Body of pancreas (tissue), 4 donors: ENCODE measurements at regions not wholly inside any gene's neighbourhood (a gene's known extent, or its start where the extent isn't known, plus 50 kb on each side); places are given as distances from the start of the nearest gene placed in this dataset.

Experiments used
- ATAC-seq: fragments of 150-250 bp; one replicate; pipeline ENCODE4 v1.9.1; 2016
- DNase-seq, 4 donors: peaks; one replicate each; pipeline ENCODE4 v3.0.0-alpha.2; 2019
- H3K27ac ChIP-seq, 4 donors: fragments of 200-600 bp; sonication (generic); 1 replicate in 3 of 4; 2 replicates in 1 of 4; pipeline versions ENCODE4 v1.5.1 to v1.6.1; 2016 to 2019; ENCODE audit warnings: mild to moderate bottlenecking in 1 of 4, mixed read lengths in 1 of 4, moderate library complexity in 1 of 4
- H3K27me3 ChIP-seq, 2 donors: fragments of 200-600 bp; sonication (generic); one replicate each; pipeline ENCODE4 v1.6.0; 2016; ENCODE audit warnings: mild to moderate bottlenecking in 1 of 2
- H3K36me3 ChIP-seq, 2 donors: fragments of 200-600 bp; sonication (generic); replicated peaks in 1 of 2; 2 replicates each; pipeline ENCODE4 v1.5.1; 2016; ENCODE audit warnings: low read depth in 2 of 2; ENCODE audit not compliant: insufficient read depth in 1 of 2
- H3K4me1 ChIP-seq: fragments of 200-600 bp; sonication (generic); one replicate; pipeline ENCODE4 v1.6.0; 2016
- H3K4me3 ChIP-seq, 2 donors: fragments of 200-600 bp; sonication (generic); 1 replicate in 1 of 2; 2 replicates in 1 of 2; pipeline ENCODE4 v1.5.1; 2016 to 2019
- H3K9me3 ChIP-seq, 3 donors: fragments of 200-600 bp; sonication (generic); 1 replicate in 2 of 3; 2 replicates in 1 of 3; pipeline ENCODE4 v1.5.1; 2016
- CTCF ChIP-seq, 7 experiments: fragments of 450-650 bp in 4 of 7; fragments of 200-600 bp in 3 of 7; sonication (generic) in 3 of 7; IDR thresholded peaks; one replicate each; pipeline ENCODE4 v1.5.1; 2016 to 2019; ENCODE audit warnings: antibody characterized with exemption in 7 of 7
- POLR2A ChIP-seq, 3 donors: fragments of 450-650 bp; IDR thresholded peaks; one replicate each; pipeline ENCODE4 v1.6.1; 2016; ENCODE audit warnings: antibody characterized with exemption in 3 of 3, mild to moderate bottlenecking in 2 of 3
- WGBS, 2 donors: methylation state at CpG; one replicate each; pipeline ENCODE4 v1.1.5; 2017; 5-methylcytosine and 5-hydroxymethylcytosine counted together
- intact Hi-C: fragments of 100-400 bp; cut with DNase I; formaldehyde crosslinking; loops from one replicate; pipeline ENCODE4 v1.15.1; 2023

- intact Hi-C loops, result no loop called here
- H3K4me3 ChIP-seq, result no peak overlapping the region
- H3K27me3 ChIP-seq, result no peaks in the 10 kb centered on the region
- no peaks in the 10 kb centered on the region for H3K4me1 ChIP-seq
- TF ChIP-seq CTCF (IDR thresholded peaks at IDR 0.05), result peak in 5 of 7 experiments; percentile 34 to 56 (median 43)
- no peak for TF ChIP-seq POLR2A (IDR thresholded peaks at IDR 0.05)
- no peaks in the 10 kb centered on the region for H3K36me3 ChIP-seq
- no peaks in the 10 kb centered on the region for H3K9me3 ChIP-seq
- WGBS, 2 donors, result 59 to 74% methylated on average over 2 of the region's 2 CpGs
- no peak overlapping the region for H3K27ac ChIP-seq
- ATAC-seq, result no peak
- DNase-seq, result peak; percentile 11 to 20 (median 18)
Observed at GRCh38 chr2:52976143-52976949, 791.3 kb upstream of the CHAC2 start.

- Histone ChIP-seq H3K36me3 (no peaks in the 10 kb centered on the region), H3K27me3 (no peaks in the 10 kb centered on the region), H3K4me3 (no peak overlapping the region), H3K4me1 (no peaks in the 10 kb centered on the region), H3K9me3 (no peaks in the 10 kb centered on the region), H3K27ac (no peak overlapping the region)
- DNase-seq (no peak), ATAC-seq (no peak)
- TF ChIP-seq CTCF (IDR thresholded peaks at IDR 0.05), result no peak
- TF ChIP-seq POLR2A (IDR thresholded peaks at IDR 0.05), result no peak
- 93 to 95% methylated on average over 1 of the region's 1 CpG for WGBS, 2 donors
- intact Hi-C loops, result no loop called here
Observed at GRCh38 chr2:52974127-52974526, 793.5 kb upstream of the CHAC2 start.

GRCh38 chr2:52970642-52971041 lies 797.0 kb upstream of the CHAC2 start:
- 61 to 65% methylated on average over 1 of the region's 1 CpG for WGBS, 2 donors
- H3K27me3 ChIP-seq, result no peaks in the 10 kb centered on the region
- intact Hi-C loops, result no loop called here
- H3K9me3 ChIP-seq, result no peaks in the 10 kb centered on the region
- H3K36me3 ChIP-seq, result no peaks in the 10 kb centered on the region
- no peaks in the 10 kb centered on the region for H3K4me1 ChIP-seq
- TF ChIP-seq CTCF (IDR thresholded peaks at IDR 0.05), result no peak
- TF ChIP-seq POLR2A (IDR thresholded peaks at IDR 0.05), result no peak
- H3K27ac ChIP-seq, result no peak overlapping the region
- no peak overlapping the region for H3K4me3 ChIP-seq
- DNase-seq (no peak), ATAC-seq (no peak)

- H3K9me3 ChIP-seq, result no peaks in the 10 kb centered on the region
- no peak overlapping the region for H3K27ac ChIP-seq
- ATAC-seq (no peak), DNase-seq (no peak)
- intact Hi-C loops, result no loop called here
- TF ChIP-seq POLR2A (IDR thresholded peaks at IDR 0.05) (no peak), CTCF (IDR thresholded peaks at IDR 0.05) (no peak)
- WGBS, 2 donors, result 88 to 92% methylated on average over 1 of the region's 1 CpG
- no peaks in the 10 kb centered on the region for H3K27me3 ChIP-seq
- H3K36me3 ChIP-seq, result no peaks in the 10 kb centered on the region
- no peaks in the 10 kb centered on the region for H3K4me1 ChIP-seq
- no peak overlapping the region for H3K4me3 ChIP-seq
Observed at GRCh38 chr2:52968043-52968442, 799.6 kb upstream of the CHAC2 start.
